Neural crest cell (in vitro differentiated cells): ENCODE measurements at regions not wholly inside any gene's neighbourhood (a gene's known extent, or its start where the extent isn't known, plus 50 kb on each side); places are given as distances from the start of the nearest gene placed in this dataset.

Source experiments
- DNase-seq: peaks from one replicate; pipeline ENCODE4 v3.0.0; 2021; ENCODE audit warnings: low read depth, mixed read lengths, low spot score
- H3K27ac Mint-ChIP-seq: one replicate; pipeline ENCODE4 v1.8.0; 2021; ENCODE audit warnings: mild to moderate bottlenecking, mixed read lengths; ENCODE audit not compliant: unreplicated experiment
- H3K27me3 Mint-ChIP-seq: 2 replicates; pipeline ENCODE4 v1.8.0; 2021; ENCODE audit warnings: low read depth, mild to moderate bottlenecking, mixed read lengths
- H3K36me3 Mint-ChIP-seq: 2 replicates; pipeline ENCODE4 v1.8.0; 2021; ENCODE audit warnings: low read depth, mild to moderate bottlenecking, mixed read lengths
- H3K4me1 Mint-ChIP-seq: 2 replicates; pipeline ENCODE4 v1.8.0; 2021; ENCODE audit warnings: mixed read lengths
- H3K4me3 Mint-ChIP-seq: one replicate; pipeline ENCODE4 v1.8.0; 2021; ENCODE audit warnings: mild to moderate bottlenecking, mixed read lengths
- H3K9me3 Mint-ChIP-seq: 2 replicates; pipeline ENCODE4 v1.8.0; 2021; ENCODE audit warnings: mixed read lengths
- TF ChIP-seq, protein P1 (sequence below): fragments of 200-600 bp; sonication (generic); conservative IDR thresholded peaks from 2 replicates; pipeline ENCODE4 v1.5.0; 2021; ENCODE audit warnings: antibody characterized with exemption, mild to moderate bottlenecking

DNA sequence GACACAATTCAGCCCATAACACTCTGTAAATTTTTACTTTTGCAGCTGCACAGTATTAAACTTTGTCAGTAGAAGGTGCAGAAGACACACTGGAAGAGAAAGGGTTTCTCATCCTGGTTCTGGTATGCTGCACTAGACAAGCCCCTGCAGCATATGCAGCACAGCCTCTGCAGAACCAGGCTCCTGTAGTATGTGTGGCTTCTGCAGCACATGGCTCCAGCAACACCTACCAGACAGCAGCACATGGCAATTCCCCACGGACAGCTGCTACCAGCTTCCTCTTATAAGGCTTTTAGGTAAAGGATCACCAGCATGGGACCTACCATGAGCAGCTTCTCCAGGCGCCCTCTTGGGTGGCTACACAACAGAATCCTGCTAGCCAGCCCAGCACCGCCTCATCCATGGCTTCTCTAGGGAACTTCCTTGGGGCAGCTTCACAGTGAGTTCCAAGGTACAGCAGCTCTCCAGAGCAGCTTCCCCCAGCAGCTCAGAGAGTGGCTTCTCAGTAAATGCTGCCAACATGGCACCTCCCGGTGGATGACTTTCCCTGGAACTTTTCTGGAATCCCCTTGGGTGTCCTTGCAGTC, 534.4 kb upstream of the CXADR start:
- no peaks in the 10 kb centered on the region for H3K27me3 Mint-ChIP-seq
- TF ChIP-seq, protein P1, sequence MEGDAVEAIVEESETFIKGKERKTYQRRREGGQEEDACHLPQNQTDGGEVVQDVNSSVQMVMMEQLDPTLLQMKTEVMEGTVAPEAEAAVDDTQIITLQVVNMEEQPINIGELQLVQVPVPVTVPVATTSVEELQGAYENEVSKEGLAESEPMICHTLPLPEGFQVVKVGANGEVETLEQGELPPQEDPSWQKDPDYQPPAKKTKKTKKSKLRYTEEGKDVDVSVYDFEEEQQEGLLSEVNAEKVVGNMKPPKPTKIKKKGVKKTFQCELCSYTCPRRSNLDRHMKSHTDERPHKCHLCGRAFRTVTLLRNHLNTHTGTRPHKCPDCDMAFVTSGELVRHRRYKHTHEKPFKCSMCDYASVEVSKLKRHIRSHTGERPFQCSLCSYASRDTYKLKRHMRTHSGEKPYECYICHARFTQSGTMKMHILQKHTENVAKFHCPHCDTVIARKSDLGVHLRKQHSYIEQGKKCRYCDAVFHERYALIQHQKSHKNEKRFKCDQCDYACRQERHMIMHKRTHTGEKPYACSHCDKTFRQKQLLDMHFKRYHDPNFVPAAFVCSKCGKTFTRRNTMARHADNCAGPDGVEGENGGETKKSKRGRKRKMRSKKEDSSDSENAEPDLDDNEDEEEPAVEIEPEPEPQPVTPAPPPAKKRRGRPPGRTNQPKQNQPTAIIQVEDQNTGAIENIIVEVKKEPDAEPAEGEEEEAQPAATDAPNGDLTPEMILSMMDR: no peak
- DNase-seq: no peak

DNA sequence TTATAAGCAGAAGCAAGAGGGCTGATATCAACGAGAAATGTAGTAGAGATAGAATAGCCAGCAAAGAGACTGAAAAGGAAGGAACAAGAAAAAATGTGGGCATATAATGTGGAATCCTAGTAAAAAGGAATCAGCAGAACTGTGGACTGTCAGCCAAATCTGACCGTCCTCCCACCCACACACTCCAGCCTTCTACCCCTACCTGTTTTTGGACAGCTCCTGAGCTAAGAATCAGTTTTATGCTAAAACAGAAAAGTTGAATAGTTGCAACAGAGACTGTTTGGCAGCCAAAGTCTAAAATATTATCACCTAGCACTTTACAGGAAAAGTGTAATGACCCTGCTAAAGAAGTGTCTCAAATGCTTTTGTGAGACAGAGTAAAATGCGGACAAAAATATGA, 533.3 kb upstream of the CXADR start:
- Mint-ChIP-seq H3K36me3 (no peaks in the 10 kb centered on the region), H3K4me3 (no peak overlapping the region), H3K9me3 (peaks cover 3% of the 10 kb centered on the region), H3K27me3 (no peaks in the 10 kb centered on the region), H3K27ac (no peak overlapping the region), H3K4me1 (peaks cover 23% of the 10 kb centered on the region)
- no peak for DNase-seq
- TF ChIP-seq, protein P1: no peak

More for the DNA sequence above, 534.4 kb upstream of the CXADR start:
- Mint-ChIP-seq H3K4me1 (peaks cover 23% of the 10 kb centered on the region), H3K9me3 (peaks cover 3% of the 10 kb centered on the region), H3K36me3 (no peaks in the 10 kb centered on the region), H3K27ac (no peak overlapping the region), H3K4me3 (no peak overlapping the region)

DNA sequence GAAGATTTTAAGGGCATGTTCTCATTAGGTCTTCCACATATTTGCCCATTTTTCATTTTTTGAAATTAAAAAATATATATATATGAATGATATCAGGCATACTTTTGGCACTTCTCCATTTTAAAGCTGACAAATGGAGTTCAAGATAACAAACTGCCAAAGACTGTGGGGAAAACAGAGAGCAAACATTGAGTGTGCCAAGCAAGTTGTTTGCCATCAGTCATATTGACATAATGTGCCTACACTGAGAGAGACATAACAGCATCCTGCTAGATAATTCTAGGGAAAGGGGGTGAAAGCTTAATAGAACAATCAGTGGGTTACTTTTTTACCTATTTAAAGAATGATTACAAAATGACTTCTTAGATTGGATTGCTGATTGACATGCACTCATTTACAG, 529.4 kb upstream of the CXADR start:
- Mint-ChIP-seq H3K27ac (no peak overlapping the region), H3K36me3 (no peaks in the 10 kb centered on the region), H3K27me3 (no peaks in the 10 kb centered on the region), H3K4me1 (no peaks in the 10 kb centered on the region), H3K9me3 (no peaks in the 10 kb centered on the region), H3K4me3 (no peak overlapping the region)
- TF ChIP-seq, protein P1: no peak
- no peak for DNase-seq

DNA sequence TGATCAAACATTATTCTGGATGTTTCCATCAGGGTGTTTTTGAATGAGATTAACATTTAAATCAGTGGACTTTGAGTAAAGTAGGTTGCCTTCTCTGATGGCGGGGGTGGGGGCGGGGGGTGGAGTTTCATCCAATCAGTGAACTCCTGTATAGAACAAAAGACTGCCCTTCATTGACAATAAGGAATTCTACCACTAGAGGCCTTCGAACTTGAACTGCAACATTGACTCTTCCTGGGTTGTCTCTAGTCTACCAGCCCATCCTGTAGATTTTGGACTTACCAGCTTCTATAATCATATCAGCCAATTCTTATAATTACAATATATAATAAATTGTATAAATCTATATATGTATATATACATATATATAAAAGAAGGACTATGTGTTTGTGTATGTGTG, 520.4 kb upstream of the CXADR start:
- H3K27ac Mint-ChIP-seq: no peak overlapping the region
- no peaks in the 10 kb centered on the region for H3K36me3 Mint-ChIP-seq
- DNase-seq: no peak
- H3K27me3 Mint-ChIP-seq: no peaks in the 10 kb centered on the region
- no peaks in the 10 kb centered on the region for H3K9me3 Mint-ChIP-seq
- H3K4me1 Mint-ChIP-seq: no peaks in the 10 kb centered on the region
- H3K4me3 Mint-ChIP-seq: no peak overlapping the region
- TF ChIP-seq, protein P1: no peak

DNA sequence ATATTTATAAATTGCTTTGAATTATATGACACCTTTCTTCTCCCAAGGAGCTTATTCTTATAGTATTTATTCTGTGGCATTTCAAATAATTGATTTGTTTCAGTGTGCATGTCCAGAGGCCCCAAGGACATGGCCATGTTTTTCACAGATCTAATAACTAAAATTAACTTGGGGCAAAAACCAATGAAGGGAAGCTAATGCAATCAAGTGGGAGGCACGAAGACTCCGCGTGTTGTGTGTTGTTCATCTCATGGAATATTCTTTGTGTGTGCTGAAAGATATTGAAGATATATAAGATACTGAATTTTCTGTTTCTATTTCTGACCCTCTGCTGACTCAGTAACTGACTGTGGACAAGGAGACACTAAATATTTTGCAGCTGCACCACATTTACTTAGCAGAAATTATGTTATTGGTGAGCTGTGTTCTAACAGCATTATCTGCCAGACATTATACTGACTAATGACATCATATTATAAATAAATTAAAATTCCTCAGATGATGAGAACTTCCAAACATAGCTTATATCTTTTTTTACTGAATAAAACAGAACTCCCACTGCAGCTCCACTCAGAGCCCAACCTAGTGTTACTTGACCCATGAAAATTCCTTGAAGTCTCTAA, 519.3 kb upstream of the CXADR start:
- Mint-ChIP-seq H3K9me3 (no peaks in the 10 kb centered on the region), H3K27me3 (no peaks in the 10 kb centered on the region), H3K27ac (no peak overlapping the region), H3K4me1 (no peaks in the 10 kb centered on the region), H3K36me3 (no peaks in the 10 kb centered on the region), H3K4me3 (no peak overlapping the region)
- no peak for DNase-seq
- TF ChIP-seq, protein P1: no peak
